ENCODE measurements at regions not wholly inside any gene's neighbourhood (a gene's known extent, or its start where the extent isn't known, plus 50 kb on each side); places are given as distances from the start of the nearest gene placed in this dataset.

- no peak overlapping the region for H3K27ac ChIP-seq
- TF ChIP-seq EZH2 (IDR thresholded peaks at IDR 0.05; ENCODE audit: low read depth) (no peak), CTCF (conservative IDR thresholded peaks at IDR 0.05) (no peak)
- H3K79me2 ChIP-seq (ENCODE audit: low read depth), result no peaks in the 10 kb centered on the region
- POLR2A ChIA-PET (ENCODE audit: unreplicated experiment), result no interaction called here
- H3K36me3 ChIP-seq (ENCODE audit: low read depth), result no peaks in the 10 kb centered on the region
- no peak overlapping the region for H3K4me2 ChIP-seq
- no peak for DNase-seq
- no peaks in the 10 kb centered on the region for H3K4me1 ChIP-seq (replicated peaks; ENCODE audit: insufficient read depth)
- no peak overlapping the region for H3K4me3 ChIP-seq
- H3K27me3 ChIP-seq (ENCODE audit: insufficient read depth, low read depth), result no peaks in the 10 kb centered on the region
- H2AFZ ChIP-seq, result no peak overlapping the region
- intact Hi-C loops (cut with micrococcal nuclease; ENCODE audit: unreplicated experiment), result no loop called here
- no peaks in the 10 kb centered on the region for H4K20me1 ChIP-seq (ENCODE audit: insufficient read depth)
- no TSS peak for BruUV-seq (replicated peaks)
- CTCF ChIA-PET, result no interaction called here
- no peaks in the 10 kb centered on the region for H3K9me2 ChIP-seq (ENCODE audit: insufficient read depth)
- no peaks in the 10 kb centered on the region for H3F3A ChIP-seq (ENCODE audit: insufficient read depth, low read depth)
- no peaks in the 10 kb centered on the region for H3K9me3 ChIP-seq (ENCODE audit: insufficient read depth, low read depth)
Measured at GRCh38 chr10:8337332-8337651, 282.8 kb downstream of the GATA3 start.

GRCh38 chr10:8338177-8338766 lies 283.8 kb downstream of the GATA3 start:
- ChIA-PET CTCF (no interaction called here), POLR2A (ENCODE audit: unreplicated experiment) (no interaction called here)
- H3K4me1 ChIP-seq (replicated peaks; ENCODE audit: insufficient read depth), result no peaks in the 10 kb centered on the region
- BruUV-seq (replicated peaks), result no TSS peak
- H2AFZ ChIP-seq, result no peak overlapping the region
- H3F3A ChIP-seq (ENCODE audit: insufficient read depth, low read depth), result no peaks in the 10 kb centered on the region
- H3K9me2 ChIP-seq (ENCODE audit: insufficient read depth), result no peaks in the 10 kb centered on the region
- TF ChIP-seq EZH2 (IDR thresholded peaks at IDR 0.05; ENCODE audit: low read depth), result no peak
- TF ChIP-seq CTCF (conservative IDR thresholded peaks at IDR 0.05), result no peak
- no peak overlapping the region for H3K27ac ChIP-seq
- intact Hi-C loops (cut with micrococcal nuclease; ENCODE audit: unreplicated experiment), result no loop called here
- H4K20me1 ChIP-seq (ENCODE audit: insufficient read depth), result no peaks in the 10 kb centered on the region
- no peaks in the 10 kb centered on the region for H3K9me3 ChIP-seq (ENCODE audit: insufficient read depth, low read depth)
- no peaks in the 10 kb centered on the region for H3K27me3 ChIP-seq (ENCODE audit: insufficient read depth, low read depth)
- no peak overlapping the region for H3K4me3 ChIP-seq
- DNase-seq, result no peak
- H3K4me2 ChIP-seq, result no peak overlapping the region
- no peaks in the 10 kb centered on the region for H3K36me3 ChIP-seq (ENCODE audit: low read depth)
- no peaks in the 10 kb centered on the region for H3K79me2 ChIP-seq (ENCODE audit: low read depth)

- no peaks in the 10 kb centered on the region for H3K79me2 ChIP-seq (ENCODE audit: low read depth)
- H4K20me1 ChIP-seq (ENCODE audit: insufficient read depth), result no peaks in the 10 kb centered on the region
- BruUV-seq (replicated peaks), result no TSS peak
- intact Hi-C loops (cut with micrococcal nuclease; ENCODE audit: unreplicated experiment), result no loop called here
- H3K27ac ChIP-seq, result no peak overlapping the region
- no peak overlapping the region for H3K4me2 ChIP-seq
- no peaks in the 10 kb centered on the region; the same call in 1 of the 2 replicates for H3K9me3 ChIP-seq (ENCODE audit: insufficient read depth, low read depth)
- no peaks in the 10 kb centered on the region for H3K27me3 ChIP-seq (ENCODE audit: insufficient read depth, low read depth)
- TF ChIP-seq EZH2 (IDR thresholded peaks at IDR 0.05; ENCODE audit: low read depth) (no peak), CTCF (conservative IDR thresholded peaks at IDR 0.05) (no peak)
- ChIA-PET CTCF (no interaction called here), POLR2A (ENCODE audit: unreplicated experiment) (no interaction called here)
- H3K4me1 ChIP-seq (replicated peaks; ENCODE audit: insufficient read depth), result peaks cover 2% of the 10 kb centered on the region
- H2AFZ ChIP-seq, result no peak overlapping the region
- no peaks in the 10 kb centered on the region for H3K36me3 ChIP-seq (ENCODE audit: low read depth)
- H3K4me3 ChIP-seq, result no peak overlapping the region
- no peak for DNase-seq
- no peaks in the 10 kb centered on the region for H3F3A ChIP-seq (ENCODE audit: insufficient read depth, low read depth)
- H3K9me2 ChIP-seq (ENCODE audit: insufficient read depth), result no peaks in the 10 kb centered on the region
Measured at GRCh38 chr10:8344756-8345155, 290.3 kb downstream of the GATA3 start.
